OCI-LY7 (cell line): ENCODE measurements at regions not wholly inside any gene's neighbourhood (a gene's known extent, or its start where the extent isn't known, plus 50 kb on each side); places are given as distances from the start of the nearest gene placed in this dataset.

Experiments
- CTCF ChIP-seq: fragments of 200-600 bp; sonication (generic); conservative IDR thresholded peaks from 2 replicates; pipeline ENCODE4 v1.5.1; 2014; ENCODE audit warnings: mild to moderate bottlenecking, antibody characterized with exemption, low read length, moderate library complexity, mixed read lengths
- EZH2phosphoT487 ChIP-seq: fragments of 200-600 bp; sonication (generic); IDR thresholded peaks from 2 replicates; pipeline ENCODE4 v1.6.1; 2018; ENCODE audit warnings: low read depth, borderline replicate concordance, mild to moderate bottlenecking, mixed run types, antibody characterized with exemption, low read length, moderate library complexity, mixed read lengths

GRCh38 chr2:47298771-47299170 lies 70.3 kb upstream of the EPCAM start:
- TF ChIP-seq CTCF = no peak
- TF ChIP-seq EZH2phosphoT487 = no peak
